Ishikawa (cell line): ENCODE measurements at regions not wholly inside any gene's neighbourhood (a gene's known extent, or its start where the extent isn't known, plus 50 kb on each side); places are given as distances from the start of the nearest gene placed in this dataset.

Source experiments
- CEBPB ChIP-seq: IDR thresholded peaks from 2 replicates; pipeline ENCODE4 v1.6.1; 2012
- CREB1 ChIP-seq: IDR thresholded peaks from 2 replicates; pipeline ENCODE4 v1.6.1; 2012; ENCODE audit warnings: low read depth
- EGR1 ChIP-seq: IDR thresholded peaks from 2 replicates; pipeline ENCODE4 v1.6.1; 2012
- EP300 ChIP-seq: IDR thresholded peaks from 2 replicates; pipeline ENCODE4 v1.6.1; 2012; ENCODE audit warnings: borderline replicate concordance
- FOXM1 ChIP-seq: IDR thresholded peaks from 2 replicates; pipeline ENCODE4 v1.6.1; 2012; ENCODE audit warnings: low read depth, borderline replicate concordance
- NFIC ChIP-seq: IDR thresholded peaks from 2 replicates; pipeline ENCODE4 v1.6.1; 2012
- RAD21 ChIP-seq: IDR thresholded peaks from 2 replicates; pipeline ENCODE4 v1.6.1; 2012; ENCODE audit warnings: low read depth
- TAF1 ChIP-seq: IDR thresholded peaks from 2 replicates; pipeline ENCODE4 v1.6.1; 2012; ENCODE audit warnings: low read depth, mild to moderate bottlenecking
- TCF12 ChIP-seq: IDR thresholded peaks from 2 replicates; pipeline ENCODE4 v1.6.1; 2012; ENCODE audit warnings: low read depth
- TEAD4 ChIP-seq: IDR thresholded peaks from 2 replicates; pipeline ENCODE4 v1.6.1; 2012
- YY1 ChIP-seq: IDR thresholded peaks from 2 replicates; pipeline ENCODE4 v1.6.1; 2012; ENCODE audit warnings: low read depth
- ZBTB7A ChIP-seq: IDR thresholded peaks from 2 replicates; pipeline ENCODE4 v1.6.1; 2012; ENCODE audit warnings: low read depth
- TF ChIP-seq, protein P1 (sequence below): IDR thresholded peaks from 2 replicates; pipeline ENCODE4 v1.6.1; 2012
- TF ChIP-seq, protein P2 (sequence below): IDR thresholded peaks from 2 replicates; pipeline ENCODE4 v1.6.1; 2012; ENCODE audit warnings: low read depth, mild to moderate bottlenecking
- TF ChIP-seq, protein P3 (sequence below): IDR thresholded peaks from 2 replicates; pipeline ENCODE4 v1.6.1; 2012

DNA sequence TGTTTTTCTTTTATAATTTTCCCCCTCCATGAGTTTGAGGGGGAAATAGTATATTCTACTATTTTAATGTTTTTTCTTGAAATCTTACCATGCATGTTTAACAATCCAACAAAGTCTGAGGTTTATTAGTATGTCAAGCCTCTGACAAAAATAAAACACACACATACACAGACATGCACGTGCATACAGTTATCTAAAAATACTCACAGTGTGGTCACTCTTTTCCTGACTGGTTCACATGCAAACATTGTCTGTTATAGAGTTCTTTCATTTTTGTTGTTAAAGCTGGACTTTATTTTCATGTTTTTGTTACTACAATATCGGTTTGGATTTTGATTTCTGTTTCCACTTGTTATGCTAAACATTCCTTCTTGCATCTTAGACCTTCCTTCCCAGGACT is 236.6 kb downstream of the MFSD1 start:
- TF ChIP-seq EGR1 (no peak), TAF1 (no peak), CEBPB (no peak), NFIC (no peak)
- TF ChIP-seq, protein P1, sequence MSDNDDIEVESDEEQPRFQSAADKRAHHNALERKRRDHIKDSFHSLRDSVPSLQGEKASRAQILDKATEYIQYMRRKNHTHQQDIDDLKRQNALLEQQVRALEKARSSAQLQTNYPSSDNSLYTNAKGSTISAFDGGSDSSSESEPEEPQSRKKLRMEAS: no peak

DNA sequence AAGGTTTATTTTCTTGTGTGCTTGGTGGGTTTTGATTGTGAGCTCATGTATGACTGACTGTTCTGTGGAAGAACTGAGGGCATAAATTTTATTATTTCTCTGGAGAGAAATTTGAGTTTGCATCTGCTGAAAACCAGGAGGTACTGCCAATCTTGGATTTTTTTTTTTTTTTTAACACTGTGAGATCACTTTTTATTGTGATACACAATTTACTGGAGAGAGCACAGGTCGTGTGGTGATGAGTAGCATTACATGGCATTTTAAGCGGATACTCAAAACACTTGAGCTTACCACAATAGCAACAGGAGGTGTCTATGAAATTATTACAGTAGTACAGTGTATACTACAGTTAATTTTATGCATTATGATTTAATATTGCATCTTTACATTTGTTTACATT is 237.4 kb downstream of the MFSD1 start:
- TF ChIP-seq, protein P2, sequence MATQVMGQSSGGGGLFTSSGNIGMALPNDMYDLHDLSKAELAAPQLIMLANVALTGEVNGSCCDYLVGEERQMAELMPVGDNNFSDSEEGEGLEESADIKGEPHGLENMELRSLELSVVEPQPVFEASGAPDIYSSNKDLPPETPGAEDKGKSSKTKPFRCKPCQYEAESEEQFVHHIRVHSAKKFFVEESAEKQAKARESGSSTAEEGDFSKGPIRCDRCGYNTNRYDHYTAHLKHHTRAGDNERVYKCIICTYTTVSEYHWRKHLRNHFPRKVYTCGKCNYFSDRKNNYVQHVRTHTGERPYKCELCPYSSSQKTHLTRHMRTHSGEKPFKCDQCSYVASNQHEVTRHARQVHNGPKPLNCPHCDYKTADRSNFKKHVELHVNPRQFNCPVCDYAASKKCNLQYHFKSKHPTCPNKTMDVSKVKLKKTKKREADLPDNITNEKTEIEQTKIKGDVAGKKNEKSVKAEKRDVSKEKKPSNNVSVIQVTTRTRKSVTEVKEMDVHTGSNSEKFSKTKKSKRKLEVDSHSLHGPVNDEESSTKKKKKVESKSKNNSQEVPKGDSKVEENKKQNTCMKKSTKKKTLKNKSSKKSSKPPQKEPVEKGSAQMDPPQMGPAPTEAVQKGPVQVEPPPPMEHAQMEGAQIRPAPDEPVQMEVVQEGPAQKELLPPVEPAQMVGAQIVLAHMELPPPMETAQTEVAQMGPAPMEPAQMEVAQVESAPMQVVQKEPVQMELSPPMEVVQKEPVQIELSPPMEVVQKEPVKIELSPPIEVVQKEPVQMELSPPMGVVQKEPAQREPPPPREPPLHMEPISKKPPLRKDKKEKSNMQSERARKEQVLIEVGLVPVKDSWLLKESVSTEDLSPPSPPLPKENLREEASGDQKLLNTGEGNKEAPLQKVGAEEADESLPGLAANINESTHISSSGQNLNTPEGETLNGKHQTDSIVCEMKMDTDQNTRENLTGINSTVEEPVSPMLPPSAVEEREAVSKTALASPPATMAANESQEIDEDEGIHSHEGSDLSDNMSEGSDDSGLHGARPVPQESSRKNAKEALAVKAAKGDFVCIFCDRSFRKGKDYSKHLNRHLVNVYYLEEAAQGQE: no peak
- TF ChIP-seq NFIC (no peak), FOXM1 (no peak), TCF12 (no peak), CREB1 (no peak), TAF1 (no peak), ZBTB7A (no peak), TEAD4 (no peak), YY1 (no peak), EP300 (no peak), RAD21 (no peak), CEBPB (no peak), EGR1 (no peak)
- TF ChIP-seq, protein P1: no peak
- TF ChIP-seq, protein P3, sequence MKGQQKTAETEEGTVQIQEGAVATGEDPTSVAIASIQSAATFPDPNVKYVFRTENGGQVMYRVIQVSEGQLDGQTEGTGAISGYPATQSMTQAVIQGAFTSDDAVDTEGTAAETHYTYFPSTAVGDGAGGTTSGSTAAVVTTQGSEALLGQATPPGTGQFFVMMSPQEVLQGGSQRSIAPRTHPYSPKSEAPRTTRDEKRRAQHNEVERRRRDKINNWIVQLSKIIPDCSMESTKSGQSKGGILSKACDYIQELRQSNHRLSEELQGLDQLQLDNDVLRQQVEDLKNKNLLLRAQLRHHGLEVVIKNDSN: no peak

DNA sequence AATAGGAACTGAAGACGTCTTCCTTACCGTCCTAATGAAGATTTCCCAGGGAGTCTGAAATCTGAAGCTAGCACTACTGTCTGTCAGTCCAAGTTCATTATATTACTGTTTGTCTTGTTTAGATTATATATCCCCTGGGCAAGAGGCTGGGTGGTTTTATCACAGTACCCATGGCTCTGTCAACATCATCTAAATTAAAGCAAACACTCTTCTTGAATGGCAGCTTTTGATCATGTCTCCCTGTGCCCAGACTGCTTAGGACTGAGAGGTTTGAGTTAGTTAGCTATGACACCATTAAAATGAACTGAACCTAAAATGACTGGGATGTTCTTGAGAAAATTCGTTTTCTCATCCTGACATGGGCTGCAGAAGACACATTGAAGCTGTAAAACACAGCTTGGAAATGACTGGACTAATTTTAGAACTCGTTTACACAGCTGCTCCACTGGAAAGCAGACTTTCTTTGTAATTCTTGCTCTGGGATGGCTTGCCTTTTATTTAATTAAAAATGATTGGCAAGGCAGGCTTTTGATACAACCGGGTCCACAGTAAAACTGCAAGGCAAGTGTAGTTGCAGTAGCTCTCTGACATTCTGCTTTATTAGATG is 243.5 kb downstream of the MFSD1 start:
- no peak for TF ChIP-seq YY1
- TF ChIP-seq, protein P1: no peak
- TF ChIP-seq TAF1: no peak
- TF ChIP-seq ZBTB7A: no peak
- TF ChIP-seq, protein P3: no peak
- no peak for TF ChIP-seq EGR1
- TF ChIP-seq TCF12: no peak
- no peak for TF ChIP-seq CEBPB
- no peak for TF ChIP-seq NFIC
- no peak for TF ChIP-seq TEAD4
- TF ChIP-seq RAD21: no peak
- TF ChIP-seq EP300: no peak
- no peak for TF ChIP-seq CREB1
- TF ChIP-seq, protein P2: no peak

DNA sequence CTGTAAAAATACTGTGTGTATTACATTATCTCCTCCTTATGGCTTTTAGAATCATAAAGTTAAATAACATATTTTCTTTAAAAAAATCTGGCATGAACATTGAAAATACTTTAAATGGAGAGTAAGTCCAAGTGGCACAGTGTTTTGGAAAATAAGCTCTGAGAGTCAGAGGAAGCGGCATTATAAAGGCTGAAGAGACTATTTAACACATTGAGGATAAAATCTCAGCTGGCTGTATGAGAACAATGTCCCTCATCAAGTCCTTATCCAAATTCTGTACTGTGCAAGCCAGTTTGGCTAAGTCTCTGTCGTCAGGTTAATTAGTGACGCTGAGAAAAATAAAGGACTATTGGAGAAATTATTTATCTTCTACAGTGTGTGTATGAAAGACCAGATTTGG is 245.5 kb downstream of the MFSD1 start:
- TF ChIP-seq YY1: no peak

DNA sequence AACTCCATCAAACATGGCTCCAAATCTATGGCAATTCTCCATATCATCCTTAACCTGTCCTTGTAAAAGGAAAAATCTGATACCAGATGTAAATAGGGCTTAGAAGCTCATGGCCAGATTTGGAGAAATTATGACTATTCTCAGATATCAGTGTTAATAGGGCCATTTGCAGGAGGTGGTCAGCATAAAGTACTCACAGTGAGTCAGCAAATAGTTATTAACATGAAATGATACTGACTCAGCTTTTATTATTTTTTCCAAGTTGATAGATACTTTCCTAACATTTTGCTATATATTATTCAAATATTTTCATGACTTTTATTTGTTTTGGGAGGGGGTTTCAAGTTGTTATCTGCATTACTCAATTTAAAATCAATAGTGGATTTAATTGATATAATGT is 255.8 kb downstream of the MFSD1 start:
- TF ChIP-seq RAD21: no peak
- no peak for TF ChIP-seq CREB1
- no peak for TF ChIP-seq EP300
- TF ChIP-seq, protein P3: no peak
- TF ChIP-seq TAF1: no peak
- TF ChIP-seq, protein P1: no peak
- TF ChIP-seq TEAD4: no peak
- TF ChIP-seq NFIC: no peak
- no peak for TF ChIP-seq ZBTB7A
- no peak for TF ChIP-seq TCF12
- TF ChIP-seq, protein P2: no peak
- TF ChIP-seq YY1: no peak
- TF ChIP-seq FOXM1: no peak
- TF ChIP-seq EGR1: no peak
- TF ChIP-seq CEBPB: no peak
